ENCODE measurements at regions not wholly inside any gene's neighbourhood (a gene's known extent, or its start where the extent isn't known, plus 50 kb on each side); places are given as distances from the start of the nearest gene placed in this dataset.

DNA sequence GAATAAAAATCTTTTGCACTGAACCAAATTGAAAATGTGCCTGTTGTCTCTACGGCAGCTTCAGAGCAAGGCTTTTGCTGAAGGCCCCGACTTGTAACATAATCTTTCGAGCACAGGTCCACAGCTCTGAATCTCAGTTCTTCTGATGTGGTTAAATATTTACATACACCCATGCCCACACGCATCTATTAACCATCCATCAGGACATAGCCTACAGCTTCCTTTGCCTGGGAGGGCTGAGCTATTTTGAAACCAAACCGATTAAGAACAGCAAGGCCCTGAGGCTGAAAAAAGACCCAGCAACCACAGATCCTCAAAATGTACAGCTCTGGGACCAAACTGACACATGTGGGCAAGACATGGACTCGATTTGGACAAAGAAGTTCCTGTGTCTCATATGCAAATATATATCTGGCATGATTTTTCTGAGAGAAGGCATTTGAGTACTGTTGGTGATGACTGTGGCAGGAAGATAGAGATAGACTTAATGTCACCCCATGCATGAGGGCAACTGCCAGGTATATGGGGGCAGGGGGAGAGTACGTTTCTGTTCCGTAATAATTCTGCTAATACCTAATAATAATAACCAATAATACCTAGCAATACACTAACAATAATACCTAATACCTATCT, 322.7 kb upstream of the PLET1 start:
- Histone ChIP-seq H3K36me3 (ENCODE audit: insufficient read depth, low read length) (no peaks in the 10 kb centered on the region), H3K27ac (ENCODE audit: low read depth, low read length) (no peak overlapping the region), H3K9ac (ENCODE audit: low read depth, low read length) (no peak overlapping the region), H3K27me3 (ENCODE audit: insufficient read depth, low read length) (no peaks in the 10 kb centered on the region), H3K4me3 (ENCODE audit: low read length) (no peak overlapping the region), H3K9me3 (ENCODE audit: insufficient read depth, low read depth, low read length) (no peaks in the 10 kb centered on the region), H3K4me1 (ENCODE audit: insufficient read depth, low read length) (peaks cover 2% of the 10 kb centered on the region; the same call in 1 of the 2 replicates)
- 90% methylated on average over 8 of the region's 8 CpGs for WGBS

DNA sequence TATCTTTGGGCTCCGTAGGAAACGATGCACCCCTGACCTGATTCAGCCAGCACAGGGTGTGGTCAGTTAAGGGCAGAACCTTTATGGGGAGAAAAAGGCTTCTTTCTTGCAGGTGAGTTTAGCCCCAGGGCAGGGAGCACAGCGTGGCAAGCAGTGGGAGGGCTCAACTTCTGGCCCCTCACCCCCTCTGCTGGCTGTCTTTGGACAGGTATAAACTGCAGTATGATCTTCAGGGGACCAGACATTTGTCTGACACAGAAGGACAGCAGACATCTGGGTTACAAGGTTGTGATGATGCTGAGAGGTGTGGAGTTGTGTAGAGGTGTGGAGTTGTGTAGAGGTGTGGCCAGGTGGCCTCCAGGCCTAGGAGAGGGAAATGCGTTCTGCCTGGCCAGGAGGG, 324.0 kb upstream of the PLET1 start:
- Histone ChIP-seq H3K36me3 (ENCODE audit: insufficient read depth, low read length) (no peaks in the 10 kb centered on the region), H3K27ac (ENCODE audit: low read depth, low read length) (no peak overlapping the region), H3K4me1 (ENCODE audit: insufficient read depth, low read length) (peaks cover 3% of the 10 kb centered on the region; the same call in 1 of the 2 replicates), H3K9me3 (ENCODE audit: insufficient read depth, low read depth, low read length) (no peaks in the 10 kb centered on the region), H3K27me3 (ENCODE audit: insufficient read depth, low read length) (no peaks in the 10 kb centered on the region), H3K4me3 (ENCODE audit: low read length) (no peak overlapping the region), H3K9ac (ENCODE audit: low read depth, low read length) (no peak overlapping the region)
- WGBS: 63% methylated on average over 4 of the region's 4 CpGs

- Histone ChIP-seq H3K9me3 (ENCODE audit: insufficient read depth, low read depth, low read length) (no peaks in the 10 kb centered on the region), H3K9ac (ENCODE audit: low read depth, low read length) (no peak overlapping the region), H3K27ac (ENCODE audit: low read depth, low read length) (no peak overlapping the region), H3K36me3 (ENCODE audit: insufficient read depth, low read length) (no peaks in the 10 kb centered on the region), H3K4me1 (ENCODE audit: insufficient read depth, low read length) (peaks cover 13% of the 10 kb centered on the region), H3K27me3 (ENCODE audit: insufficient read depth, low read length) (no peaks in the 10 kb centered on the region), H3K4me3 (ENCODE audit: low read length) (no peak overlapping the region)
- WGBS: 64% methylated on average over 4 of the region's 5 CpGs
Observed at GRCh38 chr11:112587664-112588063, 327.0 kb upstream of the PLET1 start.

- no peak overlapping the region for H3K27ac ChIP-seq (ENCODE audit: low read depth, low read length)
- 20% methylated on average over 5 of the region's 5 CpGs for WGBS
- H3K27me3 ChIP-seq (ENCODE audit: insufficient read depth, low read length): no peaks in the 10 kb centered on the region
- H3K36me3 ChIP-seq (ENCODE audit: insufficient read depth, low read length): no peaks in the 10 kb centered on the region
- peaks cover 13% of the 10 kb centered on the region for H3K4me1 ChIP-seq (ENCODE audit: insufficient read depth, low read length)
- H3K4me3 ChIP-seq (ENCODE audit: low read length): no peak overlapping the region
- H3K9me3 ChIP-seq (ENCODE audit: insufficient read depth, low read depth, low read length): no peaks in the 10 kb centered on the region
- H3K9ac ChIP-seq (ENCODE audit: low read depth, low read length): no peak overlapping the region
Observed at GRCh38 chr11:112588252-112588694, 327.6 kb upstream of the PLET1 start.

DNA sequence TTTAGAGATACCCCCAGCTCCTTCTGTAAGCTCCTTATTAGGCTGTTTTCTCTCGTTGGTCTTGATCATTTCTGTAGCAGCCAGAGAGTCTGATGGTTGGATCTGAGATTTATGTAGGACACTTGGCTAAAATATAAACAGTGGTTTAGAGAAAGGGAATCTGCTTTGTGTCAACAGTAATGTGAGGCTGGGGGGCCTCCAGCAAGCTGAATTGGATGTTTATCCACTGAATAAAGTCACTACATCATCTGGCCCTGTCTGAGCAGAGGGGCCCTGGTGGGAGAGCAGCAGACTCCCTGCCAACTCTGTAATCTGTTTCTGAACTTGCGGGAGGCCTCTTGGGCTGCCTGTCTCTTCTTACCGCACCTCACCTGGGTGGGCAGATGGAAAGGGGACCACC, 328.5 kb upstream of the PLET1 start:
- no peaks in the 10 kb centered on the region for H3K9me3 ChIP-seq (ENCODE audit: insufficient read depth, low read depth, low read length)

DNA sequence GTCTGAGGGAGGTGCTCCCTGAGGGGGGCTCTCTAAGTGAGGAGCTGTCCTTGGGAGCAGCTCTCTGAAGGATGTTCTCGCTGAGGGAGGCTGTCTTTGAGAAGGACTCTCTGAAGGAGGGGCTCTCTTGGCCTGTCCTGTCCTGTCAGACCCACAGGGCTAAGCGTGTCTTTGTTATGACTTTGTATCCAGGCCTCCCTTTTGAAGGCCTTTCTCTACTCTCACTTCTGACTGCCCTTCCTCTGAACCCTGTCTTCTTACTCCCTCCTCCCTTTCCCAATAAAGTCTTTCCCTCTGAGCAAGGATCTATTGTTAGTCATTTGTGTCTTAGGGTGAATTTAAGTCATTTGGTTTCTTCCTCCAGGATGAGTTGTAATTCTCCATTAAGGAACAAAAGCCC, 330.1 kb upstream of the PLET1 start:
- Histone ChIP-seq H3K4me1 (ENCODE audit: insufficient read depth, low read length) (peaks cover 13% of the 10 kb centered on the region), H3K27ac (ENCODE audit: low read depth, low read length) (no peak overlapping the region), H3K27me3 (ENCODE audit: insufficient read depth, low read length) (no peaks in the 10 kb centered on the region), H3K4me3 (ENCODE audit: low read length) (no peak overlapping the region), H3K36me3 (ENCODE audit: insufficient read depth, low read length) (no peaks in the 10 kb centered on the region), H3K9me3 (ENCODE audit: insufficient read depth, low read depth, low read length) (no peaks in the 10 kb centered on the region), H3K9ac (ENCODE audit: low read depth, low read length) (no peak overlapping the region)
- 70% methylated on average over 2 of the region's 2 CpGs for WGBS

More for the DNA sequence above, 328.5 kb upstream of the PLET1 start:
- no peak overlapping the region for H3K27ac ChIP-seq (ENCODE audit: low read depth, low read length)
- H3K4me3 ChIP-seq (ENCODE audit: low read length): no peak overlapping the region
- no peaks in the 10 kb centered on the region for H3K36me3 ChIP-seq (ENCODE audit: insufficient read depth, low read length)
- peaks cover 13% of the 10 kb centered on the region for H3K4me1 ChIP-seq (ENCODE audit: insufficient read depth, low read length)
- WGBS: 85% methylated on average over 3 of the region's 3 CpGs
- no peak overlapping the region for H3K9ac ChIP-seq (ENCODE audit: low read depth, low read length)
- H3K27me3 ChIP-seq (ENCODE audit: insufficient read depth, low read length): no peaks in the 10 kb centered on the region

- Histone ChIP-seq H3K36me3 (ENCODE audit: insufficient read depth, low read length) (no peaks in the 10 kb centered on the region), H3K4me3 (ENCODE audit: low read length) (no peak overlapping the region), H3K9ac (ENCODE audit: low read depth, low read length) (no peak overlapping the region), H3K27ac (ENCODE audit: low read depth, low read length) (no peak overlapping the region), H3K27me3 (ENCODE audit: insufficient read depth, low read length) (no peaks in the 10 kb centered on the region), H3K4me1 (ENCODE audit: insufficient read depth, low read length) (peaks cover 10% of the 10 kb centered on the region), H3K9me3 (ENCODE audit: insufficient read depth, low read depth, low read length) (no peaks in the 10 kb centered on the region)
- WGBS: 80% methylated on average over 1 of the region's 2 CpGs
Observed at GRCh38 chr11:112593440-112593839, 332.8 kb upstream of the PLET1 start.

DNA sequence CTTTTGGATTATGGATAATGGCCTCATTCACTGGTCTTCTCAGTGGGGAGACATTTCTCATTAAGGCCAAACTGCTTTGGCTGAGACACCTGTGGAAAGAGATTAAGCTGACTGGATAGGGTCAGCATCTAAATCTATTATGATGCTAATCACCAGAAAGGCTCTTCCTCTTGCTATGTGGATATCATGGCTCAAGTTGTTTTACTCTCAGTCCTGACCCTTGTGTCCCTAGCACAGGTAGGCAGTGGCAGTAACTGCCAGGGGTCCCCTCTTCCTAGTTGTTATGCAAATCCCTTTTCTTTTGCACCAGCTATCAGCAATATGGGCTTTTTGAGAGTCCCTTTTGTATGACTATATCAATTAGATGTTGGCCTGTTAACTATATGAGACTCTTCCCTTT, 335.7 kb upstream of the PLET1 start:
- Histone ChIP-seq H3K27me3 (ENCODE audit: insufficient read depth, low read length) (no peaks in the 10 kb centered on the region), H3K27ac (ENCODE audit: low read depth, low read length) (no peak overlapping the region), H3K4me1 (ENCODE audit: insufficient read depth, low read length) (peaks cover 4% of the 10 kb centered on the region; the same call in 1 of the 2 replicates), H3K36me3 (ENCODE audit: insufficient read depth, low read length) (no peaks in the 10 kb centered on the region), H3K4me3 (ENCODE audit: low read length) (no peak overlapping the region), H3K9me3 (ENCODE audit: insufficient read depth, low read depth, low read length) (no peaks in the 10 kb centered on the region), H3K9ac (ENCODE audit: low read depth, low read length) (no peak overlapping the region)

DNA sequence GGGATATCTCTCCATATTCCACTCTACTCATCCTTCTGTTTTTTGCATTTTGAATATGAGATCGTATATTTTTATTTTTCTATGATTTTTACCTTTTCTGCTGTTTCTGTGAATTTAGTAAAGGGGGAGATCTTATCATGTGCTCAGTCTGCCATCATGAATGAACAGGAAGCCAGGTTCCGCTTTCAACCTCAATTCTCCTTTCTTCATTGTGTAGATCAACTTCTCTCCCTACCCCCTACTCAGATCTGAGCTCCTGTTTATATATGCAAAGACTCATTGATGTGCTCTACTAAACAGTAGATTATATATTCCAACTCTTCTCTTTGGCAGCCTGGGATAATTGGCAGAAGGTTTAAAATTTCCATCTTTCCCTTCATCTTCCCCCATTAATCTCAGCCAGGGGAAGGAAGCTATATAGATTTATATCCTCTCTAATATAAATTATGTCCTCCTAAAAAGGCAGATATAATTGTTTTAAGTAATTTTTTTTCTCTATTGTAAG, 336.7 kb upstream of the PLET1 start:
- Histone ChIP-seq H3K4me1 (ENCODE audit: insufficient read depth, low read length) (no peaks in the 10 kb centered on the region; the same call in 1 of the 2 replicates), H3K9me3 (ENCODE audit: insufficient read depth, low read depth, low read length) (no peaks in the 10 kb centered on the region), H3K9ac (ENCODE audit: low read depth, low read length) (no peak overlapping the region), H3K4me3 (ENCODE audit: low read length) (no peak overlapping the region), H3K27me3 (ENCODE audit: insufficient read depth, low read length) (no peaks in the 10 kb centered on the region), H3K27ac (ENCODE audit: low read depth, low read length) (no peak overlapping the region), H3K36me3 (ENCODE audit: insufficient read depth, low read length) (no peaks in the 10 kb centered on the region)
- WGBS: 100% methylated on average over 1 of the region's 2 CpGs

DNA sequence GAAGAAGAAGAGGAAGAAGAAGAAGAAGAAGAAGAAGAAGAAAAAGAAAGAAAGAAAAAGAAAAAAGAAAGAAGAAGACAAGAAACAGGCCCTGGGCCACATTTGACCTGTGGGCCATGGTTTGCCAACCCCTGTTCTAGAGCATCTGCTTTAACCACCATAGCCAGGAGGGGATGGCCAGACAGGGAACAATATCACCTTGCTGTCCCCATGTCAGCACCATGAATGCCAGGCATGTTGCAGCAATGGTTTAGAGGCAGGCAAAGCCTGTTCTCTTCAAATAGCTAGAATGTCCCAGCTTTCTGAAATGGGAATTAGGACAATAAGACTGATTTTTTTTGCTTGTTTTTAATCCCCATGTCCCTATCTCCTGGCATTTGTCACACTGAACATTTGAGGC, 338.6 kb upstream of the PLET1 start:
- no peaks in the 10 kb centered on the region for H3K27me3 ChIP-seq (ENCODE audit: insufficient read depth, low read length)
- no peaks in the 10 kb centered on the region; the same call in 1 of the 2 replicates for H3K4me1 ChIP-seq (ENCODE audit: insufficient read depth, low read length)
- H3K9ac ChIP-seq (ENCODE audit: low read depth, low read length): no peak overlapping the region
- H3K4me3 ChIP-seq (ENCODE audit: low read length): no peak overlapping the region
- no peaks in the 10 kb centered on the region for H3K36me3 ChIP-seq (ENCODE audit: insufficient read depth, low read length)
- no peaks in the 10 kb centered on the region for H3K9me3 ChIP-seq (ENCODE audit: insufficient read depth, low read depth, low read length)
- H3K27ac ChIP-seq (ENCODE audit: low read depth, low read length): no peak overlapping the region

DNA sequence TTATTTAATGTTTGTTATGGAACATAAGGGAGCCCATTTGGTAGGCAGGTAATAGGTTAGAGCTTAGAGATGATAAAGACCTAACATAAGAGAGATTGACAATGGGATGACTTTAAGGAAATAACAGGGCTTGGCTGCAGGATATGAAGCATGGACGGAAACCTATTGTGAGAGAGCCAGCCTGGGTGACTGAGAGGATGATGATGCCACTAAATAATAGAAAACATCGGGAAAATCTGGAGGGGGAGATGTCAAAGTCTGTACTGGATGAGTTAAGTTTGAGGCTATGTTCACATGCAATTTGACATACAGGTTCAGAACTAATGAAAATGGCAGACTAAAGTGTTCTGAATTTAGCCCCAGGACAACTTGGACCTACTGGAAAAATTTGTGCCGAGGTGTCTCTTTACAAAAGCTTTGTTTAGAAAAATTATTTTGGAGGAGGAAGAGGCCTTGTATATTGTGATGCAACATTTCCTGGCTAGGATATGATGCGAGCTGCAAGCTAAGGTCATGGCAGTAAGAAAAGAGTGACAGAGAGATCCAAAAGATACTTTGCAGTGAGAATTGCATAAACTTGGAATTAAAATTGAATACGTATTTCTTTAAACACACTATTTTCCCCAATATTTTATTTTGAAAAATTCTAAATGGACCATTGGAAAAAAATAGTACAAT, 339.3 kb upstream of the PLET1 start:
- no peaks in the 10 kb centered on the region; the same call in 1 of the 2 replicates for H3K4me1 ChIP-seq (ENCODE audit: insufficient read depth, low read length)
- H3K4me3 ChIP-seq (ENCODE audit: low read length): no peak overlapping the region
- no peak overlapping the region for H3K9ac ChIP-seq (ENCODE audit: low read depth, low read length)
- H3K27ac ChIP-seq (ENCODE audit: low read depth, low read length): no peak overlapping the region
- 96% methylated on average over 4 of the region's 5 CpGs for WGBS
- no peaks in the 10 kb centered on the region for H3K27me3 ChIP-seq (ENCODE audit: insufficient read depth, low read length)
- H3K36me3 ChIP-seq (ENCODE audit: insufficient read depth, low read length): no peaks in the 10 kb centered on the region
- no peaks in the 10 kb centered on the region for H3K9me3 ChIP-seq (ENCODE audit: insufficient read depth, low read depth, low read length)

All from HUES64 (cell line).